Stomach (tissue), 4 donors: ENCODE measurements at regions not wholly inside any gene's neighbourhood (a gene's known extent, or its start where the extent isn't known, plus 50 kb on each side); places are given as distances from the start of the nearest gene placed in this dataset.

Experiments used
- POLR2A ChIP-seq, 4 donors: fragments of 450-650 bp; IDR thresholded peaks; one replicate each; pipeline ENCODE4 v1.6.1; 2016; ENCODE audit warnings: antibody characterized with exemption in 4 of 4, control low read depth in 2 of 4, mild to moderate bottlenecking in 1 of 4, moderate library complexity in 1 of 4
- TF ChIP-seq, protein P1 (sequence below), 7 experiments: fragments of 450-650 bp in 4 of 7; fragments of 200-600 bp in 3 of 7; sonication (generic) in 3 of 7; IDR thresholded peaks; one replicate each; pipeline ENCODE4 v1.5.1; 2016 to 2019; ENCODE audit warnings: antibody characterized with exemption in 7 of 7, control low read depth in 2 of 7, mild to moderate bottlenecking in 1 of 7

DNA sequence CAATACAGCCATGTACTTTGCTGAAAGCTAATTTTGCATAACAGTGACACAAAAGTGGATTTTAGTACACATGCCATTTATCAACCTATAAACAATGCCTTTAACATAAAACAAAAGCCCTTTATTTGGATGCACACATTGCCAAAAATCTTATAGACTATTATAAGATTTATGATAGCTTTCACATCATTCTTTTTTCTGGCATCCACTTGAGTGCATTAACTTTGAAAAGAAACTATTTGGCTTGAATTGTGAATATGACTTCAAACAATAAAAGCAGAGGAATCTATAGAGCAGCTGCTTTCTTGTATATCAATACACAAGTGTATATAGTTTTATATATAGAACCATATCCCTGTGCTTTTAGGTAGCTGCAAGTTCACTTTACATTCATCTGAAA is 577.4 kb downstream of the CBLN2 start:
- TF ChIP-seq, protein P1, sequence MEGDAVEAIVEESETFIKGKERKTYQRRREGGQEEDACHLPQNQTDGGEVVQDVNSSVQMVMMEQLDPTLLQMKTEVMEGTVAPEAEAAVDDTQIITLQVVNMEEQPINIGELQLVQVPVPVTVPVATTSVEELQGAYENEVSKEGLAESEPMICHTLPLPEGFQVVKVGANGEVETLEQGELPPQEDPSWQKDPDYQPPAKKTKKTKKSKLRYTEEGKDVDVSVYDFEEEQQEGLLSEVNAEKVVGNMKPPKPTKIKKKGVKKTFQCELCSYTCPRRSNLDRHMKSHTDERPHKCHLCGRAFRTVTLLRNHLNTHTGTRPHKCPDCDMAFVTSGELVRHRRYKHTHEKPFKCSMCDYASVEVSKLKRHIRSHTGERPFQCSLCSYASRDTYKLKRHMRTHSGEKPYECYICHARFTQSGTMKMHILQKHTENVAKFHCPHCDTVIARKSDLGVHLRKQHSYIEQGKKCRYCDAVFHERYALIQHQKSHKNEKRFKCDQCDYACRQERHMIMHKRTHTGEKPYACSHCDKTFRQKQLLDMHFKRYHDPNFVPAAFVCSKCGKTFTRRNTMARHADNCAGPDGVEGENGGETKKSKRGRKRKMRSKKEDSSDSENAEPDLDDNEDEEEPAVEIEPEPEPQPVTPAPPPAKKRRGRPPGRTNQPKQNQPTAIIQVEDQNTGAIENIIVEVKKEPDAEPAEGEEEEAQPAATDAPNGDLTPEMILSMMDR (IDR thresholded peaks at IDR 0.05) = no peak
- no peak for TF ChIP-seq POLR2A (IDR thresholded peaks at IDR 0.05)
